GM19438 (cell line): ENCODE measurements at regions not wholly inside any gene's neighbourhood (a gene's known extent, or its start where the extent isn't known, plus 50 kb on each side); places are given as distances from the start of the nearest gene placed in this dataset.
"Not testable (repeated sequence)": the region's sequence is repeated elsewhere in the genome, so short reads cannot be mapped to it uniquely, and the experiment has no call there.

ENCODE experiments used
- ATAC-seq: cut with Tn5 transposase; IDR thresholded peaks from one replicate; pipeline ENCODE4 v1.9.1; 2021; ENCODE audit warnings: low read depth; ENCODE audit not compliant: unreplicated experiment

DNA sequence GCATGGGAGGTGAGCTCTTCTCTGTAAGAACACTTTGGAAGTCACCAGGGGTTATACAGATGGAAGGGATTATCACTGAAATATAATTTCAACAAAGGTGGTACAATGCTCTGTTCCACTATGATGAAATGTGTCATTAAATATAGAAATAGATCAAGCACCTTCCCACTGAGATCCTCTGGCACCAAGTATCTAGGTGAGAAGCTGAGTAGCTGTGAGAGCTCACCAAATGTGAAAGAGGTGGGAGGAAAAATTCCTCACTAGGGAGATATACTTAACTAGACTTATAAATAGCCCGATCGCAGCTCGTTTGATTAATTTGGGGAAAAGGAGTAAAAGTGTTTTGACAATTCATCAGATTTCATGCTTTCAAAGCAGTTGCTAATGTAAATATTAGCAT is 247.6 kb downstream of the SMAD2 start:
- ATAC-seq: no peak

DNA sequence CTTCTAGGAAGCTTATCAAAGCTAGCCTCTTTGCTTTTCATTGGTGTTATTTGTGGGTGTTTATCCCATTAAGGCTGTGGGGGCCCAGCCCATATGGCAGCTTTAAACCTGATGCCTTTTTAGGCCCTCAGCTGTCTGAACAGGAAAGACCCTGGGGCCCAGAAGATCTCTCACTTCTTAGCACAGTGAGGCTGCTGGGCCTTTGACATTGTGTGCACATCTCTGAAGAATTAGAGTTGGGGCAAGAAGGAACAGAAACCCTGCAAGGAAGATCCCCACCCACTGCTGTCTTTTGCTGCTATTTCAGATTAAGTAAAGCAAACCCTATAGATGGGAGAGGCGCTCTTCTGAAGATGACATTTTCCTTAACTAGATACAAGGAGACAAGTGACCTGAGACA is 250.0 kb downstream of the SMAD2 start:
- no peak for ATAC-seq

DNA sequence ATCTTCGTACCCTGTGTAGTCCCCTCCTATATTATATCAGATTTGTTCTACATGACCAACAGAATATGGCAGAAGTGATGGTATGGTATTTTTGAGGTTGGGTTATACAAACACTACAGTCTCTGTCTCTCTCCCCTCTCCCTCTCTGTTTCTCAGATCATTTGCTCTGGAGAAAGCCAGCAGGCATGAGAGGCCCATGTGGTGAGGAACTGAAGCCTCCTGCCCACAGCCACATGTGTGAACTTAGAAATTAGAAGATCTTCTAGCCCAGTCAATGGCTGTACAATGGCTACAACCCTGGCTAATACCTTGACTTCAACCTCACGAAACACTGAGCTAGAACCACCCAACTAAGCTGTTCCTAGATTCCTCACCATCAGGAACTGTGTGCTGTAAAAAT is 250.6 kb downstream of the SMAD2 start:
- no peak for ATAC-seq

DNA sequence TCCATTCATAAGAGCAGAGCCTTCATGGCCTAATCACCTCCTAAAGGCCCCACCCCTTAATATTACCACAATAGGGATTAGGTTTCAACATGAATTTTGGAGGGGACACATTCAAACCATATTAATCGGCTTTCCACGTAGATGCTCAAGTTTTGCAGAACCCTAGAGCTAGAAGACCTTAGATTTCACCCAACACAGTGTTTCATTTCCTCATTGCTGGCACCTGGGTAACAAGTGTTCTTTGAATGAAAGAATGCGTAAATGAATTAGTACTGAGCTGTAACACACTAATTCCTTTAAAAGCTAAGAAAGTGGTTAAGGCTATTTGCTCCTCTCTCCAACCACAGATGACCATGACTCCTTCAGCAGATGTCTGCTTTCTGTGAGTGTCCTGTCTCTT is 252.5 kb downstream of the SMAD2 start:
- ATAC-seq: no peak

DNA sequence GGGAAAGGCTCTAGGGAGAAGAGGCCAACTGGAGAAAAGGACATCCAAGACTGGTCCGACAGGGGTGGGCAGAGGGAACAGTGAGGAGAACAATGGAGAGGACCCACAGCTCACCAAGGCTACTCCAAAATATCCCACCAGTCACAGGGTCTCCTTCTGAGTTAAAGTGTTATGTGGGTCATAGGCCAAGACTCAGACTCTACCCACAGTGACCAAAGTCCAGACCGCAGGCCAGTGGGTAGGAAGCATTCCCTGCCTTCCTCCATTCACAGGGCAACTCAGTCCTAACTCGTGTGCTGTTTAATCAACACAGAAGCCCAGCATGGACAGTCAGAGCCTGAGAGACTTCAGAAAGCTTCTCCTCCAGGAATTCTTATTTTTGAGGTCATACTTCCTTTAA is 260.6 kb downstream of the SMAD2 start:
- ATAC-seq: no peak

DNA sequence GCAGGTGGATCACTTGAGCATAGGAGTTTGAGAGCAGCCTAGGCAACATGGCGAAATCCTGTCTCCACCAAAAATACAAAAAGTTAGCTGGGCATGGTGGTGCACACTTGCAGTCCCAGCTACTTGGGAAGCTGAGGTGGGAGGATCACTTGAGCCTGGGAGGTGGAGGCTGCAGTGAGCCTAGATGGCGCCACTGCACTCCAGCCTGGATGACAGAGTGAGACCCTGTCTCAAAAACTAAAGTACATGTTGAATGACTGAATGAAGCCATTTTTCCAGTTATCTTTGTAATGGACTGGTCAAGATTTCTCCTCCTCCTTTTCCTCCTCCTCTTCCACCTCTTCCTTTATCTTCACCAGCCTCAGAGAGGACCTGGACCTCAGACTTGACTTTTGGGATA is 272.0 kb downstream of the SMAD2 start:
- no peak for ATAC-seq

DNA sequence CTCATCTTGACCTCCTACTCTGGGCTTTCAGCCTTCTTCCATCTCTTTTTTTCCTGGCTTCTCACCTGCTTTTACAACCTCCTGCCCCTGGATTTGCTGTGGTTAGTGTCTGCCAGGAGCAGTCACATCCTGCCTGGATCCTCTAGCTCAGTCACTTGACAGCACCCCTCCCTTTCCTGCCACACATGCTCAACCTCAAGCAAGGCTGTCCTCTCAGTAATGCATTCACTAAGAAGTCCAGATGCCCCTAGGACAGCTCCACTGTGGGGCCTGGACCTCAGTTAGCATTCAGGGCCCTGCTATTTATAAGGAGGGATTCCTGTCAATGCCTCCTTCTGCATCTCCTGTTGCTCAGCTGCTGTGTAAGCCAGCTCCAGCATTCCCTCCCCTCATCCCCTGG is 275.5 kb downstream of the SMAD2 start:
- ATAC-seq: no peak

DNA sequence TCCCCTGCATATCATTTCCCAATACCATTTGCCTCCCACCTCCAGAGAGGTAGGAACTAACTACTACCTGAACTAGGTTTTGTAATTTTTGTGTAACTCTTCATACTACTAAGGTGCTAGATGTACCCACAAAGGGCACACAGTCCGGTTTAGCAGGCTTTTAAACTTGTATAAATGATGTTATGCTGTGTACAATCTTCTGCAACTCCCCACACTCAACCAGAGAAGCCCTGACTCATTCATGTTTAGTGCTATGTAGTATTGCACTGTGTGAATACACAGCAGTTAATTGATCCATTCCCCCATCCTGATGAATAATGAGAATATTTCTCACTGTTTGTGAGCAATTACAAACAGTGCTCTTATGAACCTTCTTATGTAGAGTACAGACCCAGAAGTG is 285.6 kb downstream of the SMAD2 start:
- ATAC-seq: no peak

DNA sequence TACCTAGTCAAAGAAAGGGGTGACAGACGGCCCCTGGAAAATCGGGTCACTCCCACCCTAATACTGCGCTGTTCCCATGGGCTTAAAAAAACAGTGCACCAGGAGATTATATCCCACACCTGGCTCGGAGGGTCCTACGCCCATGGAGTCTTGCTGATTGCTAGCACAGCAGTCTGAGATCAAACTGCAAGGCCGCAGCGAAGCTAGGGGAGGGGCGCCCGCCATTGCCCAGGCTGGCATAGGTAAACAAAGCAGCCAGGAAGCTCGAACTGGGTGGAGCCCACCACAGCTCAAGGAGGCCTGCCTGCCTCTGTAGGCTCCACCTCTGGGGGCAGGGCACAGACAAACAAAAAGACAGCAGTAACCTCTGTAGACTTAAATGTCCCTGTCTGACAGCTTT is 292.9 kb downstream of the SMAD2 start:
- ATAC-seq: not testable (repeated sequence)

DNA sequence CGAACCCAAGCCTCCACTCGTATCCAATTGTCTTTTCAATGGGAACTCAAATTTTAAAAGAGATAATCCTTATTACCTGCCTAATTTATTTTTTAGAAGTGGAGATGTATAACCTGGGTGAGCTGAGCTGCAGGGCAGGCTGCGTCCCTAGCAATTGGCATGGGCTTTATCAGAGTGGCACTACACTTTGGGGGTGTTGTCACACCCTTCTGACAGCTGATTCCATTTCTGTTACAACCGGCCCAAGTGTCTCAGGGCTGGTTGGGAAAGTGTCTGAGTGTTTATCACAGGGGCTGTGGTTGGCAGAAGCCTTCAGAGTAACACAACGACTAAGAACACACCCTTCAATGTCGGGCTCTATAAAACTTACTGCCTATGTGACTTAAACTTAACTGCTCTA is 295.0 kb downstream of the SMAD2 start:
- no peak for ATAC-seq

DNA sequence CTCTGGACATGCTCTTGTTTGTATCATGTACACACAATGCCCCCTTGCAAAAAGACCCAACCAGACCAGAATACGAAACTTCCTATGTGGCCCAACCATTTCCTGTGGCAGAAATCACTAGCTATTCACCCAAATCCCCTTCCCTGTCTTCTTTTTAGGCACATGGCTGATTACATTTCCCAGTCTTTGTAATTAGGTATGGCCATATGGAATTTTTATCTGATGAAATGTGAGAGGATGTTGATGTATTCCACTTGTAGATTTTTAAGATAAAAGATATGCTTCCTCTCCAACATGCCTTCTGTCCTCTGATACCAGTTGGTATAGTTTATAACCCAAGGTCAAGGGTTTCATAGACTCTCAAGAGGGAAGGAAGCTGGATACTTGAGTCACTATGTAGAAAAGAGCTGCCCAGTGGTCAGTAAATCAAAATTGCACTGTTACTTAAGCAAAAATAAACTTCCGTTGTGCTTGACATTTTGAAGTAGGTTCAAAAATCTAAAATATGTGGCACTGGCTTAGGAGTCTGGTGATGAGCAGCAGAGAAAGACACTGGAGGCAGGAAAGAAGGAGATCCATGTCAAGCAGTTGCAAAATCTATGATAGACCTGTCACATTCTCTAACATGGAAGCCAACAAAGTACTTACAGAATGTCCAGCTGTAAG is 297.4 kb downstream of the SMAD2 start:
- no peak for ATAC-seq

DNA sequence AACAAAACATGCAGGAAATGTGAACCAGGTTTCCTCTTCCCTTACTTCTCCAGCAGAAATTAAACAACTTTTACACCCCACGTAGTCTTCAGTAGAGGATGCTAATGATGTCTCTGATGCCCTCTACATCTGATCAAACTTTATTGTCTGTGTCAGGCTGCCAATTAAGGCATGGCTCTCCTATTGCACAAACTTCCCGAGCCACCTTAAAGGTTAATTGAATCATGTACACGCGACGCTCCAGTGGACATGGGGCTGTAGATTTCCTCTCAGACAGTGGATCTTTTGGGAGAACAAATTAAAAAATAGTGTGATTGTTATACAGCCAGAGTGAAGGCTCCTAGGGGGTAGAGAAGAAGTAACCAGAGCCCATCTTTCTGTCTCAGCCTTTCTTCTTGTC is 301.6 kb downstream of the SMAD2 start:
- no peak for ATAC-seq

DNA sequence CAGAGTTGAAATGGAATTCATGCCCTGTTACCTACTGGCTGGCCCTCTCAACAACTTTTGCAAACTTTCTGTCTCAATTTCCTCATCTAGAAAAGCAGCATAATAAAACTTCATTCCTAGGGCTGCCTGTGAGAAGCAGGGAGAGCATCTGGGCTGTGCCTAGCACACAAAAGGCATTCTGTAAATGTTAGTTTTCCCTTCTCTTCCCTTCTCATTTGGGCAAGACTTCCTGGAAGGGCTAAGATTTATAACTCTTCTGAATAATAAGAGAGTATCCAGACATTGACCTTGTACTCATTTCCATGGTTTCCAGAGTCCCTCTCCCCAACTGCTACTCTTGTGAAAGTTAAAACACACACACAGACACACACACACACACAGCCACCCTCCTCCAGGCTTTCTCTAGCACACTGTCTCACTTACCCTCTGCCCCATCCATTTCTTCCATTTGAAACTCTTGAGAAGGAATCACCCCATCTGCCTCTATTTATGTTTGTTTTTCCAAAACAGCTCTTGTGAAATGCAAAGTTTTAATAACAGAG is 302.1 kb downstream of the SMAD2 start:
- no peak for ATAC-seq

DNA sequence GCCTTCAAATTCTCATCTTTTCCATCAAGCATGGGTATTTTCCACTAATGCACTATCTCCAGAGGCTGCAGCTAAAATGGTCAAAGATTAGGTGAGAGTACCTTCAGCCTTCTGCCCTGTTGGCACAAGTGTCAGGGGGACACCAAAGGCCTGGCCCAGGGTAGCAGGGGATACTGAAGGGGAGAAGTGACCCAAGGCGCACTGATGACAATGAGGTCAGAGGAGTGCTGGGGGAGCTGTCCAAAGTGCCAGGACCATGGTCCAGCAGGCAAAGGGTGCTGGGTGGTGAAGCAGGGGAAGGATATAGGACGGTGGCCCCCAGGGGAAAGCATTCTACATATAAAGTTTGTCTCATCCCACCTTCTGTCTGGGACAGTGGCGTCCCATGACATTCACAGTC is 303.4 kb downstream of the SMAD2 start:
- ATAC-seq: no peak

DNA sequence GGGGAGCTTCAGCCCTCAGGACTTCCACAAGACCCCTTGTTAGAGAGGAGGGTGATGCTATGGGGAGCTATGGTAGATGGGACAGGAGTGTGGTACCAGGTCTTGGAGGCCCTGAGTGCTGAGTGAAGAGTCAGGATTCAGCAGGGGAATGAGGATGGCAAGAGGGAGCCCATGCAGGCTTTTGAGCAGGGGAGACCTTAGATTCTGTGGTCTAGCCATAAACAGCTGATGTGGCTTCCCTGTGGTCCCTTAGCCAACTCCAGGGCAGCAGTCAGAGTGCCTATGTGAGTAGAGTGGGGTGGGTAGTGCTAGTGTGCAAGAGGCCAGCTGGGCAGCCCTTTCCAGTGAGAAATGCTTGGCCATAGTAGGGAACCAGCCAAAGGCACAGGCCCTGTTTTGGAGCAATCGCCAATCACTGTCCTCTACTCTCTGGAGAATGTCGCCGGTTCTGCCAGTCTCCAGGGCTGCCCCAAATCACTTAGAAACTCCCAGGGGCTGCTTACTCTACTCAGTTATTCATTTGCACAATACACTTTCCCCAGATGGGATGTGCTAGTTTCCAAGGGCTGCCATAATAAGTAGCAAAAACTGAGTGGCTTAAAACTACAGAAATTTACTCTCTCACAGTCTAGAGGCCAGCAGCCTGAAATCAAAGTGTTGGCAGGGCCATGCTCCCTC is 310.5 kb downstream of the SMAD2 start:
- no peak for ATAC-seq

DNA sequence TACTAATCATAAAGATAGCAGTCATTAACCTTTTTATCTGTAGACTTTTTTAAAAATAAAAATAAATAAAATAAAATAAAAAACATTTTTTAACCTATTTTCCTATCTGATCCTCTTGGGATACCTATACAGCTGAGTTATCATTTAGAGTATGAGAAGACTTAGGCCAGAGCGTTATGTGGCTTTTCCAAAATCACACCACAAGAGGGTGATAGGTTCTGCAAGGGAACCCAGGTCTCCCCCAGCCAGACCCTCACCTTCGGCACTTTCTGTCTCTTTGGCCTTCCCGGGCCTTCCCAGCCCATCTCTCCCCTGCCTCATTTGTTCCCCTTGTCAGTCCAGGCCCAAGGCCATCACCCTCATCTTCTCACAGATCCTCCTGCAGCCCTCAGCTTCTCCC is 311.7 kb downstream of the SMAD2 start:
- no peak for ATAC-seq

DNA sequence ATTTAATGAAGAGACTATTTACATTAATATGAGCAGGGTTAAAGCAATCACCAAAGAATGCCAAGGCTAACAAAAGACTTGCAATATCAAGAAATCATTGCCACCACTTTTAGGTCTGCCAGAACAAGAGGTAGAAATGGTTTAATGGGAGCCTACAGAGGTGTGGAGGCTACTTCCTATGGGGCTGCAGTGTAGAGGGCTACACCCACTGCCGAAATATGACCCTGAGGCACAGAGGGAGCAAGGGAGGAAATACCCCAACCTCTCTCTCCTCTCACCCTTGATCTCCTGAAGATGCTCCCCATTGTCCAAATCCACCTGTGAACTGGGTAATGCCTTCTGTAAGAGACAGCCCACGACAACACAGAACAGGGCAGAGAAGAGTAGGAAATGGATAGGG is 315.4 kb downstream of the SMAD2 start:
- no peak for ATAC-seq

DNA sequence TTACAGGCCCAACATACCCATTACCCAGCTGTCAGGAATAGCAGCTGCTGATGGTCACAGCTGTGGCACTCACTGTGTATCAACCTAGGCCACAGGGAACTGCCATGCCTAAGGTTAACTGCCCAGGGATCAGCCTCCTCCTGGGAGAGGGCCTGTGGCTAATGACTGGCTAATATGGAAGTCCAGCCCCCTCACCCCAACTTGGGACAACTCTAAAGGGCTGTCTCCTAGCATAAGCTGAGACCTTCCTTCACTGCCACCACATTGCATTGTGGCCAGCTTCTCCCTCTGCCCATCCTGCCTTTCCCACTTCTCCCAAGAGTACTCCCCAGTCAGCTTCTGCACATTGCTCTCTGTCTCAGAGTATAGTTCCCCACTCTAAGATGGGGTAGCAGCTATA is 316.5 kb downstream of the SMAD2 start:
- no peak for ATAC-seq

DNA sequence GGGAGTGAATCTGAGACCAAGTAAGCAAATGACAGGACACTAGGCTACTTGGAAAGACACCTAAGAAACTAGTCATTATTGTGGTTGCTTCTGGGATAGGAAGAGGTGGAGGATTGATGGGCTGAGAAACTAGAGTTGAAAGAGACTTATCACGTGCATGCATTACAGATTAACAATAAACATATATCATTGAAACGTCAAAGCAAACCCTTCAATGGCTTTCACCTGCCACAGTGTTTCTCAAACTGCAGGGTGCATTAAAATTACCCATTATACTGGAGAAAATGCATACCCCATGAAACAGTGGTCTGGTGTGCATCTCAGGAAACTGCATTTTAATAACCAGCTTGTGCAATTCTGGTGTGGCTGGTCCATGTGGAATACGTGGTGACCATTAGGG is 318.8 kb downstream of the SMAD2 start:
- ATAC-seq: no peak

DNA sequence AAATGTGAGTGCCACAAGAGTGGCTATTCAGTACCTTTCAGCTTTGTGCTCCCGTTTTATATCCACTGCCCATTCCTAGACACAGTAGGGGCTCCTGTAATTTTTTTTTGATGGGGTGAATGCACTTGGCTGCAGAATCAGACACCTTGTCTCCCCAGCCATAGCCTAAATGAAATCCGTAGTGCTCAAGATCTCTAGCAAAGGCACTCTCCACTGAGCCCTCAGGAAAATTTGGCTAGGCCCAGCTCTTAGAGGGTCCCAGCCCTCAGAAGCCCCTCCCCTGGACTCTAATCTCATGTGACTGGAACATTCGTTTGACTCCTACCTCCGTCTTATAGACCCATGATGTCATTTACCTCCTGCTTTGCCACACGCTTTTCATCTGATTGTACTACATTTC is 323.9 kb downstream of the SMAD2 start:
- no peak for ATAC-seq

DNA sequence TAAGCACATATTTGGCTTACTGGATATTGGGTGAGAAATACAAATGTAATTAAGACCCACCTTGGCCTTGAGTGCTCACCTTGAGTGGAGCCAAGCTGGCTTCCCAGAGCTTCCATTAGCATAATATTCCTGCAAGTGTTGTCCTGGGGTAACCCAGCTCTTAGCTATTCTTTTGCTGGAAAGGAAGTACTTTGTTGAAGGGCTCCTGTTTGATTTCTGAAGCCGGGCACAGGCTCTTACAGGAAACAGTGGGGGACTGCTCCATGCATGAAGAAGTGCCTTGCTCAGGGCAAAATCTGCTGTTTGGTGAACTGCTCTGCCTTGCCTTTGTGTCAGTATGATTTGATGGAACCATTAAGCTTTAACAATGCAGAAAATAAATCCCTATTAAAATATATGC is 325.4 kb downstream of the SMAD2 start:
- ATAC-seq: no peak

DNA sequence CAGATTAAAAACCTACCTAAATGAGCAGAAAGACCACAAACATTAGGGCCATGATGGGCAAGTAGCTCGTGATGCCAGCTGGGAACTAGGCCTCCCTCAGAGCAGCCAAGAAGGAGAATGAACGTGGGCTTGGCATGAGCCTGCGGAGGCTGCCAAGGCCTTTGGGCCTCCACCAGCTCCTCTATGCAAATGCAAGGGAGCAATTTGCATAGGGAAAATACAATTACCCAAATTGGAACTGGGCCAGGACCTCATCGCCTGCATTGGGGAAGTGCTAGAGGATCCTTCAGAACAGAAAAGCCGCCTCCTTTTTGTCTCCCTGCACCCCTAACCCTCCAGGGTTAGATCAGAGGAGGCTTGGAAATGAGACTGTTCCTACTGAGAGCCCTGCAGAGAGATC is 326.4 kb downstream of the SMAD2 start:
- ATAC-seq: no peak
